HEK293 (cell line): ENCODE measurements at regions not wholly inside any gene's neighbourhood (a gene's known extent, or its start where the extent isn't known, plus 50 kb on each side); places are given as distances from the start of the nearest gene placed in this dataset.

Experiments used
- CTCF ChIP-seq: fragments of 450-650 bp; formaldehyde crosslinking; IDR thresholded peaks from 2 replicates; pipeline ENCODE4 v1.5.1; 2016; ENCODE audit warnings: missing biosample characterization, missing genetic modification characterization
- IKZF3 ChIP-seq: fragments of 450-650 bp; IDR thresholded peaks from 2 replicates; pipeline ENCODE4 v1.5.0; 2018; ENCODE audit warnings: missing biosample characterization, mild to moderate bottlenecking, missing genetic modification characterization, moderate library complexity
- KLF9 ChIP-seq: fragments of 450-650 bp; formaldehyde crosslinking; IDR thresholded peaks from 2 replicates; pipeline ENCODE4 v1.5.1; 2016; ENCODE audit warnings: missing biosample characterization, missing genetic modification characterization, low read depth
- ZBTB49 ChIP-seq: fragments of 450-650 bp; formaldehyde crosslinking; IDR thresholded peaks from 2 replicates; pipeline ENCODE4 v1.5.1; 2016; ENCODE audit warnings: missing biosample characterization, missing genetic modification characterization, low read depth
- ZNF121 ChIP-seq: fragments of 450-650 bp; formaldehyde crosslinking; IDR thresholded peaks from 2 replicates; pipeline ENCODE4 v1.5.1; 2016; ENCODE audit warnings: missing biosample characterization, missing genetic modification characterization
- ZNF366 ChIP-seq: fragments of 450-650 bp; formaldehyde crosslinking; conservative IDR thresholded peaks from 2 replicates; pipeline ENCODE4 v1.5.1; 2016; ENCODE audit warnings: missing biosample characterization, missing genetic modification characterization
- ZNF610 ChIP-seq: fragments of 450-650 bp; formaldehyde crosslinking; IDR thresholded peaks from 2 replicates; pipeline ENCODE4 v1.5.1; 2016; ENCODE audit warnings: missing biosample characterization, missing genetic modification characterization, borderline replicate concordance
- ZNF704 ChIP-seq: fragments of 450-650 bp; formaldehyde crosslinking; IDR thresholded peaks from 2 replicates; pipeline ENCODE4 v1.5.1; 2016; ENCODE audit warnings: missing biosample characterization, missing genetic modification characterization

- TF ChIP-seq ZNF704 (no peak), CTCF (tag by site-specific recombination) (no peak), ZNF366 (tag by site-specific recombination) (no peak), IKZF3 (tag by site-specific recombination) (no peak), ZBTB49 (tag by site-specific recombination) (no peak), KLF9 (tag by site-specific recombination) (no peak), ZNF121 (tag by site-specific recombination) (no peak), ZNF610 (tag by site-specific recombination) (no peak)
Observed at GRCh38 chr3:152589644-152590043, 245.3 kb upstream of the P2RY1 start.
